ENCODE measurements at regions not wholly inside any gene's neighbourhood (a gene's known extent, or its start where the extent isn't known, plus 50 kb on each side); places are given as distances from the start of the nearest gene placed in this dataset.

DNA sequence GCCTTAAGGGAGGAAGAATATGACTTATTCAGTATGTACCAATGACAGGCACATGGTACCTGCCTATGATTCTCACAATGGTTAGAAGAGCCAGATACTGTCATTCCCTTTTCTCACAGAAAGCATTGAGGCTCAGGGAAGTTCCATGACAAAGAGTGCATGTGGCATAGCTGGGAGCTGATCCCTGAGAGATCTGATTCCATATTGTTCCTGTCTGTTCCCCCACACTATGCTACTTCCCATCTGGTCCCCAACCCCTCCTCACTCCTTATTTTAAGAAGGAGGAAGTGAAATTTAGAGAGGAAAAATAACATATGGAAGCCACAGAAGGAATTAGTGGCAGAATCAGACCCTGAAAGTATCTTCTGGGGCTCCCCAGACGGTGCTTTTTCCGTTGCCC is 500.0 kb downstream of the PLPP3 start:
- H4K8ac ChIP-seq (ENCODE audit: extremely low read depth, insufficient read depth, low read length) = no peak overlapping the region
- no peak overlapping the region for H3K4ac ChIP-seq (replicated peaks; ENCODE audit: insufficient read length, low read depth, low read length)
- no peak overlapping the region for H2AK5ac ChIP-seq (ENCODE audit: low read depth, low read length)
- no peaks in the 10 kb centered on the region for H3K27me3 ChIP-seq (replicated peaks in 1 of 4; ENCODE audit: control insufficient read depth in 3 of 4, extremely low read depth in 1 of 4, insufficient read depth in 3 of 4, low read length in 3 of 4)
- no peak overlapping the region for H3K4me3 ChIP-seq (ENCODE audit: extremely low read depth in 1 of 4, insufficient read depth in 2 of 4, low read depth in 3 of 4, low read length in 4 of 4)
- POLR2A ChIA-PET (ENCODE audit: partially characterized antibody) = no interaction called here
- H2BK15ac ChIP-seq (ENCODE audit: low read length) = no peak overlapping the region
- 78% methylated on average over 2 of the region's 2 CpGs; no CpG with 5 or more reads in 1 of the 2 experiments for WGBS, 2 experiments (ENCODE audit: extremely low coverage in 1 of 2, insufficient coverage in 1 of 2, insufficient read length in 1 of 2, insufficient replicate concordance in 2 of 2, low coverage in 1 of 2, low lambda C conversion rate in 2 of 2, missing lambda C conversion rate in 1 of 2)
- CTCF ChIA-PET (ENCODE audit: partially characterized antibody) = no interaction called here
- no peak overlapping the region for H2BK20ac ChIP-seq (ENCODE audit: low read length)
- H3K9me3 ChIP-seq (ENCODE audit: insufficient read depth in 2 of 2, low read depth in 1 of 2, low read length in 1 of 2) = no peaks in the 10 kb centered on the region; a peak in 1 of 4 replicates
- no peaks in the 10 kb centered on the region for H3K79me1 ChIP-seq (ENCODE audit: low read depth, low read length)
- no peak overlapping the region for H4K5ac ChIP-seq (ENCODE audit: insufficient read length, low read depth, low read length)
- H2BK120ac ChIP-seq (replicated peaks; ENCODE audit: low read depth, low read length) = no peak overlapping the region
- H2BK12ac ChIP-seq (ENCODE audit: low read depth, low read length) = no peak overlapping the region
- no peak overlapping the region for H3K27ac ChIP-seq (ENCODE audit: low read depth, low read length)
- H3K56ac ChIP-seq (replicated peaks; ENCODE audit: insufficient read length, low read depth, low read length) = no peak overlapping the region
- H3K14ac ChIP-seq (ENCODE audit: insufficient read length) = no peak overlapping the region
- H2AFZ ChIP-seq (ENCODE audit: low read length) = no peak overlapping the region
- FAIRE-seq = no peak
- no peak for DNase-seq (ENCODE audit: low read depth in 1 of 2, low spot score in 2 of 2)
- no peak overlapping the region for H3K4me2 ChIP-seq (ENCODE audit: insufficient read depth in 1 of 2, low read depth in 2 of 2, low read length in 2 of 2)
- H3K23ac ChIP-seq (ENCODE audit: insufficient read length) = no peak overlapping the region
- H3K36me3 ChIP-seq (ENCODE audit: control insufficient read depth in 2 of 4, insufficient read depth in 4 of 4, low read length in 3 of 4) = no peaks in the 10 kb centered on the region
- no peak overlapping the region for H2BK5ac ChIP-seq (ENCODE audit: low read depth, low read length)
- no peak overlapping the region for H4K91ac ChIP-seq (replicated peaks; ENCODE audit: insufficient read length, low read length)
- H3K18ac ChIP-seq (ENCODE audit: extremely low read depth, low read length) = no peak overlapping the region
- no peaks in the 10 kb centered on the region for H4K20me1 ChIP-seq (replicated peaks in 1 of 2; ENCODE audit: control insufficient read depth in 1 of 2, insufficient read depth in 2 of 2, low read length in 2 of 2)
- TF ChIP-seq EGR1 (IDR thresholded peaks at IDR 0.05; ENCODE audit: borderline replicate concordance, low read depth, low read length) (no peak), EP300 (IDR thresholded peaks at IDR 0.05; ENCODE audit: borderline replicate concordance in 1 of 2, low read depth in 2 of 2, low read length in 2 of 2) (no peak), KDM1A (IDR thresholded peaks at IDR 0.05; ENCODE audit: borderline replicate concordance, low read length) (no peak), ASH2L (IDR thresholded peaks at IDR 0.05; ENCODE audit: low read length) (no peak), SUZ12 (IDR thresholded peaks at IDR 0.05; ENCODE audit: low read length) (no peak), RFX5 (IDR thresholded peaks at IDR 0.05; ENCODE audit: borderline replicate concordance, low read depth, low read length) (no peak)
- TF ChIP-seq, protein P1, sequence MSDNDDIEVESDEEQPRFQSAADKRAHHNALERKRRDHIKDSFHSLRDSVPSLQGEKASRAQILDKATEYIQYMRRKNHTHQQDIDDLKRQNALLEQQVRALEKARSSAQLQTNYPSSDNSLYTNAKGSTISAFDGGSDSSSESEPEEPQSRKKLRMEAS (IDR thresholded peaks at IDR 0.05) = no peak
- no peaks in the 10 kb centered on the region for H3K23me2 ChIP-seq (ENCODE audit: low read depth, low read length)
- H3K79me2 ChIP-seq (ENCODE audit: control insufficient read depth in 1 of 2, insufficient read depth in 2 of 2, low read length in 2 of 2) = no peaks in the 10 kb centered on the region
- no peaks in the 10 kb centered on the region for H3K4me1 ChIP-seq (replicated peaks in 1 of 4; ENCODE audit: control insufficient read depth in 3 of 4, insufficient read depth in 4 of 4, low read length in 3 of 4)
- no peak overlapping the region for H3K9ac ChIP-seq (replicated peaks in 1 of 4; ENCODE audit: extremely low read depth in 1 of 4, low read depth in 3 of 4, low read length in 3 of 4)
